PC-9 (cell line): ENCODE measurements at regions not wholly inside any gene's neighbourhood (a gene's known extent, or its start where the extent isn't known, plus 50 kb on each side); places are given as distances from the start of the nearest gene placed in this dataset.

Experiments used
- BruUV-seq: library from RNA; stranded (reverse); fragments of 400-500 nt; replicated peaks from 2 replicates; lab custom pipeline; 2021; lab: Mats Ljungman, UMichigan
- CTCF ChIA-PET: fragments of 300-600 bp; sonication (Branson Sonifier 250); formaldehyde crosslinking; loops from one replicate; lab custom pipeline; 2022; ENCODE audit warnings: antibody characterized with exemption; lab: Charles Lee
- POLR2A ChIA-PET: fragments of 300-600 bp; sonication (Branson Sonifier 250); formaldehyde crosslinking; loops from one replicate; lab custom pipeline; 2022; ENCODE audit warnings: antibody characterized with exemption; ENCODE audit not compliant: unreplicated experiment; lab: Charles Lee
- DNase-seq, 2 experiments: peaks; one replicate each; pipeline versions ENCODE4 v3.0.0 to v3.0.0-alpha.2; 2015 to 2022; ENCODE audit warnings: mixed read lengths in 1 of 2
- H2AFZ ChIP-seq: fragments of 200-600 bp; sonication (generic); 2 replicates; pipeline ENCODE4 v1.8.1; 2017; ENCODE audit warnings: antibody characterized with exemption
- H3F3A ChIP-seq: fragments of 200-600 bp; sonication (generic); 2 replicates; pipeline ENCODE4 v1.8.1; 2017; ENCODE audit warnings: antibody characterized with exemption, mild to moderate bottlenecking, low read depth; ENCODE audit not compliant: insufficient read depth
- H3K27ac ChIP-seq: fragments of 200-600 bp; sonication (generic); 2 replicates; pipeline ENCODE4 v1.6.1; 2016; ENCODE audit warnings: mixed run types
- H3K27me3 ChIP-seq: fragments of 200-600 bp; sonication (generic); 2 replicates; pipeline ENCODE4 v1.6.1; 2016; ENCODE audit warnings: low read depth, mixed run types; ENCODE audit not compliant: insufficient read depth
- H3K36me3 ChIP-seq: fragments of 200-600 bp; sonication (generic); 2 replicates; pipeline ENCODE4 v1.6.1; 2016; ENCODE audit warnings: low read depth, mixed run types
- H3K4me1 ChIP-seq: fragments of 200-600 bp; sonication (generic); replicated peaks from 2 replicates; pipeline ENCODE4 v1.6.1; 2016; ENCODE audit warnings: mixed run types; ENCODE audit not compliant: insufficient read depth
- H3K4me2 ChIP-seq: fragments of 200-600 bp; sonication (generic); 2 replicates; pipeline ENCODE4 v1.6.1; 2017; ENCODE audit warnings: mixed run types
- H3K4me3 ChIP-seq: fragments of 200-600 bp; sonication (generic); 2 replicates; pipeline ENCODE4 v1.6.1; 2016; ENCODE audit warnings: mixed run types
- H3K79me2 ChIP-seq: fragments of 200-600 bp; sonication (generic); 2 replicates; pipeline ENCODE4 v1.6.1; 2017; ENCODE audit warnings: low read depth, mixed run types
- H3K9me2 ChIP-seq: fragments of 200-600 bp; sonication (generic); 2 replicates; pipeline ENCODE4 v1.8.1; 2017; ENCODE audit warnings: mild to moderate bottlenecking; ENCODE audit not compliant: insufficient read depth
- H3K9me3 ChIP-seq: fragments of 200-600 bp; sonication (generic); 2 replicates; pipeline ENCODE4 v1.8.1; 2016; ENCODE audit warnings: low read depth; ENCODE audit not compliant: insufficient read depth
- H4K20me1 ChIP-seq: fragments of 200-600 bp; sonication (generic); 2 replicates; pipeline ENCODE4 v1.8.1; 2017; ENCODE audit not compliant: insufficient read depth
- CTCF ChIP-seq: fragments of 200-600 bp; sonication (generic); conservative IDR thresholded peaks from 2 replicates; pipeline ENCODE4 v1.6.1; 2017; ENCODE audit warnings: mixed run types, antibody characterized with exemption, mild to moderate bottlenecking, moderate library complexity
- EZH2 ChIP-seq: fragments of 200-600 bp; sonication (generic); IDR thresholded peaks from 2 replicates; pipeline ENCODE4 v1.8.0; 2017; ENCODE audit warnings: antibody characterized with exemption, low read depth
- intact Hi-C: fragments of 100-400 bp; cut with micrococcal nuclease; formaldehyde crosslinking; loops from one replicate; pipeline ENCODE4 v1.10.0; 2022; ENCODE audit not compliant: unreplicated experiment

GRCh38 chr16:13436641-13437412 is 483.1 kb upstream of the ERCC4 start:
- no peak overlapping the region for H3K4me3 ChIP-seq
- no peaks in the 10 kb centered on the region for H3K9me2 ChIP-seq
- H3K4me2 ChIP-seq, result peak overlapping the region; percentile 21; the same call in 1 of the 2 replicates
- H3K4me1 ChIP-seq, result peaks cover 25% of the 10 kb centered on the region
- no peaks in the 10 kb centered on the region for H3K36me3 ChIP-seq
- peak; percentile 58 to 73 for DNase-seq
- H3K9me3 ChIP-seq, result no peaks in the 10 kb centered on the region
- no peaks in the 10 kb centered on the region for H3F3A ChIP-seq
- no peaks in the 10 kb centered on the region for H4K20me1 ChIP-seq
- intact Hi-C loops, result loop anchor here (1.0 to 5.0 kb wide), 6 partner anchors 130 to 635 kb away; partner anchors contain the start of gene CPPED1
- no peaks in the 10 kb centered on the region for H3K79me2 ChIP-seq
- TF ChIP-seq CTCF (no peak), EZH2 (no peak)
- ChIA-PET CTCF (interaction anchor here (0.5 kb wide), 1 partner anchor 1002 kb away, joined by 3 read pairs; no protein-coding TSS in a partner anchor), POLR2A (interaction anchor here (0.5 to 0.7 kb wide), 4 partner anchors 10 to 1652 kb away, joined by 5 to 13 read pairs (median 7); no protein-coding TSS in a partner anchor)
- BruUV-seq, result no TSS peak
- H3K27ac ChIP-seq, result no peak overlapping the region
- H3K27me3 ChIP-seq, result no peaks in the 10 kb centered on the region
- no peak overlapping the region for H2AFZ ChIP-seq

DNA sequence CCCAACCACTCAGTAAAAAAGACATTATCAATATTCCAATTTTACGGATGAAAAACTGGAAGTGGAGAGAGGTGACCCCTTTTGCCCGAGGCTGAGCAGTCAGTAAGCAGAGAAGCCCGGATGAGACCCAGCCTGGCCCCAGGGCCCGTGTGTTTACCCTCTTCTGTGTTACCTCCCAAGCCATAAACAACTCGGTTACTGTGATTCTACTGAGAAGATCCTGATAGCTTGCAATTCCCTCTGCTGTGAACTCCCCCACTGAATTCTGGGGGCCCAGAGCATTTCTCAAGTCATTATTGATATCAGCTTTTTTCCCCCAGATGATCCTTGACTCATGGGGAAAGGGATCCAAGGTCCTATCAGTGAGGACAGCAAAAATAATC is 482.6 kb upstream of the ERCC4 start:
- Histone ChIP-seq H3K4me2 (no peak overlapping the region), H3K9me3 (no peaks in the 10 kb centered on the region), H3K36me3 (no peaks in the 10 kb centered on the region), H3K9me2 (no peaks in the 10 kb centered on the region), H4K20me1 (no peaks in the 10 kb centered on the region), H3F3A (no peaks in the 10 kb centered on the region), H3K27ac (no peak overlapping the region), H3K27me3 (no peaks in the 10 kb centered on the region), H2AFZ (no peak overlapping the region), H3K79me2 (no peaks in the 10 kb centered on the region), H3K4me1 (peaks cover 25% of the 10 kb centered on the region), H3K4me3 (no peak overlapping the region)
- no TSS peak for BruUV-seq
- TF ChIP-seq CTCF (no peak), EZH2 (no peak)
- CTCF ChIA-PET, result interaction anchor here (0.5 kb wide), 1 partner anchor 1002 kb away, joined by 3 read pairs; no protein-coding TSS in a partner anchor
- intact Hi-C loops, result loop anchor here (5.0 kb wide), 3 partner anchors 460 to 635 kb away; partner anchors contain the start of gene CPPED1
- POLR2A ChIA-PET, result no interaction called here
- no peak for DNase-seq

DNA sequence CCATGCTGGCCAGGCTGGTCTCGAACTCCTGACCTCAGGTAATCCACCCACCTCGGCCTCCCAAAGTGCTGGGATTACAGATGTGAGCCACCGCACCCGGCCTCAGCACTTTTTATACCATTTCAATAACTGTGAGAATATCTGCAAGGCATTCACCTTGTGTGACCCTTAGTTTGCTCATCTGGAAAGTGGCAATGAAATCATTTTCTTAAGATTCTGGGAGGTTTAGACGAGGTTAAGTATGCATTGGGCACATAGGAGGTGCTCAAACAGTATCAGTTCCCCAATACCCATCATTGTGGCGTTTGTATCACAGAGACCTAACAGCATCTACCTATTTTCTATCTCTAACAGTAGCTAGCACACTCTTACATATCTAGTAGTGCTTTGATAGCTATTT is 481.9 kb upstream of the ERCC4 start:
- Histone ChIP-seq H3K9me3 (no peaks in the 10 kb centered on the region), H3K4me2 (no peak overlapping the region), H3K4me3 (no peak overlapping the region), H2AFZ (no peak overlapping the region), H3K79me2 (no peaks in the 10 kb centered on the region), H3F3A (no peaks in the 10 kb centered on the region), H4K20me1 (no peaks in the 10 kb centered on the region), H3K27me3 (no peaks in the 10 kb centered on the region), H3K4me1 (peaks cover 25% of the 10 kb centered on the region), H3K27ac (no peak overlapping the region), H3K9me2 (no peaks in the 10 kb centered on the region), H3K36me3 (no peaks in the 10 kb centered on the region)
- intact Hi-C loops, result loop anchor here (5.0 kb wide), 3 partner anchors 461 to 636 kb away; partner anchors contain the start of gene CPPED1
- TF ChIP-seq CTCF, result no peak
- TF ChIP-seq EZH2, result no peak
- DNase-seq, result no peak
- BruUV-seq, result no TSS peak
- POLR2A ChIA-PET, result no interaction called here
- CTCF ChIA-PET, result no interaction called here
